ENCODE measurements at regions not wholly inside any gene's neighbourhood (a gene's known extent, or its start where the extent isn't known, plus 50 kb on each side); places are given as distances from the start of the nearest gene placed in this dataset.

DNA sequence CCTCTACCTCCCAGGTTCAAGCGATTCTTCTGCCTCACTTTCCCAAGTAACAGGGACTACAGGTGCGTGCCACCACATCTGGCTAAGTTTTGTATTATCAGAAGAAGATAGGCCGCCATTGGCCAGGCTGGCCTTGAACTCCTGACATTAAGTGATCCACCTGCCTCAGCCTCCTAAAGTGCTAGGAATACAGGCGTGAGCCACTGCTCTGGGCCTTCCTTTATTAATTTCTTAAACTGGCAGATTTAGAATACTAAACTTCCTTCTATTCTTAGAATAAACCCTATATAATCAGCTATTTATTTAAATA, 86.6 kb downstream of the HFE start:
- TF ChIP-seq, protein P1, sequence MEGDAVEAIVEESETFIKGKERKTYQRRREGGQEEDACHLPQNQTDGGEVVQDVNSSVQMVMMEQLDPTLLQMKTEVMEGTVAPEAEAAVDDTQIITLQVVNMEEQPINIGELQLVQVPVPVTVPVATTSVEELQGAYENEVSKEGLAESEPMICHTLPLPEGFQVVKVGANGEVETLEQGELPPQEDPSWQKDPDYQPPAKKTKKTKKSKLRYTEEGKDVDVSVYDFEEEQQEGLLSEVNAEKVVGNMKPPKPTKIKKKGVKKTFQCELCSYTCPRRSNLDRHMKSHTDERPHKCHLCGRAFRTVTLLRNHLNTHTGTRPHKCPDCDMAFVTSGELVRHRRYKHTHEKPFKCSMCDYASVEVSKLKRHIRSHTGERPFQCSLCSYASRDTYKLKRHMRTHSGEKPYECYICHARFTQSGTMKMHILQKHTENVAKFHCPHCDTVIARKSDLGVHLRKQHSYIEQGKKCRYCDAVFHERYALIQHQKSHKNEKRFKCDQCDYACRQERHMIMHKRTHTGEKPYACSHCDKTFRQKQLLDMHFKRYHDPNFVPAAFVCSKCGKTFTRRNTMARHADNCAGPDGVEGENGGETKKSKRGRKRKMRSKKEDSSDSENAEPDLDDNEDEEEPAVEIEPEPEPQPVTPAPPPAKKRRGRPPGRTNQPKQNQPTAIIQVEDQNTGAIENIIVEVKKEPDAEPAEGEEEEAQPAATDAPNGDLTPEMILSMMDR (IDR thresholded peaks at IDR 0.05) = no peak
- TF ChIP-seq POLR2A (IDR thresholded peaks at IDR 0.05) = no peak
